Endothelial cell (in vitro differentiated cells): ENCODE measurements at regions not wholly inside any gene's neighbourhood (a gene's known extent, or its start where the extent isn't known, plus 50 kb on each side); places are given as distances from the start of the nearest gene placed in this dataset.

Experiments
- DNase-seq: peaks from one replicate; pipeline ENCODE4 v3.0.0; 2021; ENCODE audit warnings: low spot score
- H3K27ac Mint-ChIP-seq: one replicate; pipeline ENCODE4 v1.8.0; 2021; ENCODE audit warnings: mixed read lengths, inconsistent platforms; ENCODE audit not compliant: unreplicated experiment
- H3K27me3 Mint-ChIP-seq: one replicate; pipeline ENCODE4 v1.8.0; 2021; ENCODE audit warnings: mild to moderate bottlenecking, moderate library complexity, mixed read lengths, inconsistent platforms; ENCODE audit not compliant: unreplicated experiment
- H3K36me3 Mint-ChIP-seq: one replicate; pipeline ENCODE4 v1.8.0; 2021; ENCODE audit warnings: mild to moderate bottlenecking, low read depth, mixed read lengths, inconsistent platforms; ENCODE audit not compliant: unreplicated experiment
- H3K4me1 Mint-ChIP-seq: one replicate; pipeline ENCODE4 v1.8.0; 2021; ENCODE audit warnings: mild to moderate bottlenecking, mixed read lengths, inconsistent platforms; ENCODE audit not compliant: unreplicated experiment
- H3K4me3 Mint-ChIP-seq: one replicate; pipeline ENCODE4 v1.8.0; 2021; ENCODE audit warnings: mild to moderate bottlenecking, mixed read lengths, inconsistent platforms; ENCODE audit not compliant: unreplicated experiment
- H3K9me3 Mint-ChIP-seq: one replicate; pipeline ENCODE4 v1.8.0; 2021; ENCODE audit warnings: mixed read lengths, inconsistent platforms; ENCODE audit not compliant: unreplicated experiment
- CTCF ChIP-seq: fragments of 200-600 bp; sonication (generic); IDR thresholded peaks from one replicate; pipeline ENCODE4 v1.5.0; 2021; ENCODE audit warnings: antibody characterized with exemption; ENCODE audit not compliant: unreplicated experiment

GRCh38 chr13:64028551-64028950 lies 2612.9 kb upstream of the PCDH20 start:
- Mint-ChIP-seq H3K36me3 (no peaks in the 10 kb centered on the region), H3K27ac (no peak overlapping the region), H3K27me3 (no peaks in the 10 kb centered on the region), H3K9me3 (no peaks in the 10 kb centered on the region), H3K4me1 (no peaks in the 10 kb centered on the region), H3K4me3 (no peak overlapping the region)
- no peak for DNase-seq
- TF ChIP-seq CTCF = no peak

- TF ChIP-seq CTCF = no peak
- no peak for DNase-seq
- H3K27ac Mint-ChIP-seq = no peak overlapping the region
- no peaks in the 10 kb centered on the region for H3K27me3 Mint-ChIP-seq
- no peak overlapping the region for H3K4me3 Mint-ChIP-seq
- no peaks in the 10 kb centered on the region for H3K36me3 Mint-ChIP-seq
- no peaks in the 10 kb centered on the region for H3K4me1 Mint-ChIP-seq
- H3K9me3 Mint-ChIP-seq = no peaks in the 10 kb centered on the region
Measured at GRCh38 chr13:64020126-64020525, 2604.5 kb upstream of the PCDH20 start.

GRCh38 chr13:64007339-64007738 lies 2591.7 kb upstream of the PCDH20 start:
- TF ChIP-seq CTCF = no peak
- Mint-ChIP-seq H3K4me3 (no peak overlapping the region), H3K36me3 (no peaks in the 10 kb centered on the region), H3K4me1 (no peaks in the 10 kb centered on the region), H3K27ac (no peak overlapping the region), H3K9me3 (no peaks in the 10 kb centered on the region), H3K27me3 (no peaks in the 10 kb centered on the region)
- no peak for DNase-seq

- H3K36me3 Mint-ChIP-seq = no peaks in the 10 kb centered on the region
- H3K4me3 Mint-ChIP-seq = no peak overlapping the region
- no peak overlapping the region for H3K27ac Mint-ChIP-seq
- no peaks in the 10 kb centered on the region for H3K4me1 Mint-ChIP-seq
- TF ChIP-seq CTCF = no peak
- DNase-seq = no peak
- no peaks in the 10 kb centered on the region for H3K27me3 Mint-ChIP-seq
- no peaks in the 10 kb centered on the region for H3K9me3 Mint-ChIP-seq
Measured at GRCh38 chr13:64000321-64000720, 2584.7 kb upstream of the PCDH20 start.

- Mint-ChIP-seq H3K27ac (no peak overlapping the region), H3K9me3 (no peaks in the 10 kb centered on the region), H3K36me3 (no peaks in the 10 kb centered on the region), H3K27me3 (no peaks in the 10 kb centered on the region), H3K4me3 (no peak overlapping the region), H3K4me1 (no peaks in the 10 kb centered on the region)
- TF ChIP-seq CTCF = no peak
- DNase-seq = no peak
Measured at GRCh38 chr13:63999614-64000305, 2584.1 kb upstream of the PCDH20 start.
